NCI-H345 (cell line): ENCODE measurements at regions not wholly inside any gene's neighbourhood (a gene's known extent, or its start where the extent isn't known, plus 50 kb on each side); places are given as distances from the start of the nearest gene placed in this dataset.

ENCODE experiments used
- DNase-seq: peaks from one replicate; lab custom pipeline; 2025; lab: John Stamatoyannopoulos, UW

DNA sequence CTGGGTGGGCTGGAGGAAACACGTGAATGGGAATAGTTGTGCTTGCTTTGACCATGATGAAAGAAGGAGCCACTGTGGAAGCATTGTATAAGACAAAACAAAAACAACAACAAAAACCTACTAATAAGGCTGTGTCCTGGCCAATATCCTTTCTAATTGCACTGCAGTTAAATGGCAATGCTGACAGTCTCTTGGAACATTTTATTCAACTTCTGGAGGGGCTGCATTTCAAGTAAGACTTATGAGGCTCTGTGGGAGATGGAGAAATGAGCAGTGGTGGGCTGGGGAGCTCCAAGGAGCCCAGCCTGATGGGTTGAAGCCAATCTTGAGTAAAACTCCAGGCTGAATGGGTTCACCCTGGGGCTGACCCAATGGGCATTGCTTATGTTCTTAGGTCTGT lies 99.8 kb upstream of the ROPN1 start:
- DNase-seq: no peak

GRCh38 chr3:124092811-124093210 lies 100.9 kb upstream of the ROPN1 start:
- no peak for DNase-seq

DNA sequence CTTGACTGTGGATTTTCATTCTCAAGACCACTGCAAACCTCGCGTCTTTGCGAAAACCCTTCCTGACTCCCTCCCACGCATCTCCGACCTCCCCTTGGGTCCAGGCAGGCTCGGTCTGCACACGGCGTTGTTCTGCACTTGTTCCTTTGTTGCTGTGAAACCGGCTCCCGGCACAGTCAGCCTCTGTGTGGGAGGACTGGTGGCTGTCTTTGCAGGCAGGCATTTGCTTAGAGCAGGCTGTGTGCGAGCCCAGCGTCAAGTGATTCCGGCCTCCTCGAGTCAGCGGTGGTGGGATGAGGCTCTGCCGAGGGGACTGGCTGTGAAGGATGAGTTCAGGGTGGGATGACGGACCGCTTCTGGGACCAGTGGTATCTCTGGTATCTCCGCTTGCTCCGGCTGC lies 102.6 kb upstream of the ROPN1 start:
- no peak for DNase-seq

- peak; percentile 43 for DNase-seq
These were observed 105.6 kb upstream of the ROPN1 start for GRCh38 chr3:124097362-124098131.

- DNase-seq: no peak
These were observed 109.7 kb upstream of the ROPN1 start for GRCh38 chr3:124101643-124102042.

DNA sequence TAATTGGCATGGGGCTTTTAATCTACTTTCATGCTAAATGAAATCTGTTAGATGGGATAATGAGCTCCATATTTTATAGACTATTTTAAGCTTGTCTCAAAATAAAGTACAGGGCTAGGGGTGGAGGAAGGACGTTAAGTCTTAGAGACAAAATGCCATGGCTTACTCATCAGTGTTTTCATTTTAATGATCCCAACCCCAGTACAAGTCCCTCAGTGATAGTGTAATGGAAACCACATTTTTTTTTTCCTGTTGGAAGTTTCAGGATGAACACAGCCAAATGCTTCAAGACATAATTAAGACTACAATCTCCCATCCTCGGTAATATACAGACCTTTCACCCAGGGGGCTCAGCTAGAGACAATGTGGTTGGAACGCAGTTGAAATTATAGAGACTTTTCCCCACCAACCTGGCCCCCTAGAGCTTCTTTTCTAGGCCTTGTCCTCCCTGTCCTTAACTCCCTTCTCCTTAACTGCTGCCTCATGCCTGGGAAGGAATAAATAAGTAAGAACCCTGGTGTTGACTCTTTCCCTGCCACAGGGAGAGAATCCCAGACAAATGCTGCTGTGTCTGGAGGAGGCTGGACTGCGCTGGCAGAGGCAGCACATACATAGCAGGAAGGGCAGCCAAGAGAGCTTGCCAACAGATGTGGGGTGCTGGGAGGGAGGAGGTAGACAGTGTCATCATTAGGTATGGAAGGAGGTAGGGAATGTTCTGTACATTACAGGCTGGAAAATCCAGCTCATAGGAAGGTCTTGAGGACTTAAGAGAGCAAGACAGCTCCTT lies 115.4 kb upstream of the ROPN1 start:
- no peak for DNase-seq

GRCh38 chr3:124108446-124108845 lies 116.5 kb upstream of the ROPN1 start:
- no peak for DNase-seq

DNA sequence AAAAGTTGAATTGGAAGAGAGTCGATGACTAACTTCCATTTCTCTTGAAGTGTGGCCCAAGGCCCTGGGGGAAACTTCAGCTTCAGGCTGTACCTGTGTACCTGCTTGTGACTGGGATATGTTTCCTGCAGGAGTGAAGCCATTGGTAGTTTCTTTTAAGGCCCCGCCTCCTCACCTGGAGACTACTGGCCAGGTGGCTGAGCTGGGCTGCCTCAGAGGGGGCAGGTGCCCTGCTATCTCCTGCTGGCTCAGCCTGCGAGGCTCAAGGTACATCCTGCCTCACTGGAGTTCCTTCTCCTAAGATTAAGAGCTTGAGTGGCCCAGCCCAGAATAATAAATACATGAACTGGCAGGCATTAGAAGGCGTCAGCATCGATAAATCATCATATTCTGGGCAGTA lies 121.6 kb upstream of the ROPN1 start:
- DNase-seq: no peak

DNA sequence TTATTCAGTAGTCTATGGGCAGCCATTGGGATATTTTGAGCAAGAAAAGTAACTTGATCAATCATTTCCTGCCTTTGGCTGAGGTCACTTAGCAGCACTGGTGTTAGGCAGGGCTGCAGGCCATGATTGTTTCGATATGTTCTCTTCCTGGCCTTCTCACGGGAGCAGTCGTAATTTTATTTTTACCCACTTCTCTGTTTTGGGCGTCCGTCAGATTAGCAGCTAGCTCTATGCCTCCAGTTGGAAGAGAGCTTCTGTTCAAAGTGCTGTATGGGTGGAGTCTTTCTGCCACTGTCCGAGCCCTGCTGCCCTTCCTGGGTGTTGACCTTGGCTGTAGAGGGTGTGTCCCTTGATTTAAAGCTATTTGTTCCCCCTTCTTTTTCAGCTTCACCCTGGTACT lies 123.4 kb upstream of the ROPN1 start:
- no peak for DNase-seq

GRCh38 chr3:124115956-124116355 lies 124.0 kb upstream of the ROPN1 start:
- DNase-seq: no peak

- DNase-seq: no peak
These were observed 125.0 kb upstream of the ROPN1 start for GRCh38 chr3:124116906-124117305.

DNA sequence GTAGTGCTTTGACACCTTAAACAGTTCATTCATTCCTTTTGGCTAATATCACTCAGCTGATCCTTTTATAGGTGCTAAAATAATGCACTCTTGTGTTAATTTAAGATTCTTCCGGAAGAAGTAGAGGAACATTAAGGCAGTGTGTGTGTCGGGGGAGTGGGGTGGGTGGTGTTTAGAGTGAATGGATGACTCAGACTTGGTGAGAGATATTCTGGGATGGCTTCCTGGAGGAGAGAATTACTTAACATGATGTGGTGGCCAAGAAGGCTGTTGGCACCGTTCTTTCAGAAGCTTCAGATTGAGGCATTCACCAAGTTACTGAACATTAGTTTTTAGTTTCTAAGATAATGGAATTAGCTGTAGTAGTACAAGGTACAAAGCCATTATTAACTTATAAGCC lies 125.6 kb upstream of the ROPN1 start:
- no peak for DNase-seq

GRCh38 chr3:124118397-124118796 lies 126.5 kb upstream of the ROPN1 start:
- DNase-seq: no peak

GRCh38 chr3:124119056-124119716 lies 127.3 kb upstream of the ROPN1 start:
- DNase-seq: no peak

DNA sequence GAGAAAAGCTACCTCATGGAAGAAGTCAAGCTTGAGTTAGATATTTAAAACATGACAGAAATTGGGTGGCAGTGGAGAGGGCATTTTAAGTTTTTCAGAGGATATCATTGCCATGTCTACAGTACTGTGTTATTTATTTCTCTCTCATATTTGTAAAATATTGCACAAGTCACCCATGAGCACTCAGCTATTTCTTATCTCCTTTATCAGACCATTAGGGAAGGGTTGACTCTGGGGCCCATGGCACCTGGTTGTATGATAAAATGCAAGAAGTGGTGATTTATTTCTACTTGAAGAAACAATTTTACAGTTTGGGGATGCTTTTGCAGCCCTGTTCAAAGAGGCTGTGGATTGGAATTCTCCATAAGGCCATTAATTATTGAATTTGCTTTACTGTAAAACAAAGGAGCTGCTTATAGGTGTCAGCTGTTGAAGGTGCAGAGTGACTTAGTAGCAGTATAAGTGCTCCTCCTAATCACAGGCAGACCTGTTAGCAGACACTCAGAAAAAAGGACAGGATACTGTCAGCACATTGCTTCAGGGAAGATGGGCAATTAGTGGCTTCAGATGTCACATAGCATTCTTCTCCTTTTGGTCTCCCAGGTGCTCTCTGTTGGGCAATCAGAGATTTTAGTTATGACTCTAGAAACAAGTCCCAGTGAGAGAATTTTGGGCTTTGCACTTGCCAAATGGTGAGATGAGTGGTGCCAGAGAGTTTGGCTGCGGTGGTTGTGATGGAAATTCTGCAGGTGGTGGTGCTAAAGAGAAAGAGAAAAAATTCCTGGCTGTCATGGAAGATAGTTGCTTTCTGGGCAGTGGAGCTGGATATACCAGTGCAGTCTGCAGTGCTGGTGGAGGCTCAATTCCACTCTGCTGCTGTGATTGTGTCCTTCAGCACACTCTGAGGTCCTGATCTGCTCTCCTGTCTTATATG lies 129.7 kb upstream of the ROPN1 start:
- no peak for DNase-seq

- no peak for DNase-seq
These were observed 133.4 kb upstream of the ROPN1 start for GRCh38 chr3:124125315-124125714.

GRCh38 chr3:124126436-124127023 lies 134.6 kb upstream of the ROPN1 start:
- peak; percentile 32 for DNase-seq

GRCh38 chr3:124131158-124131557 lies 139.2 kb upstream of the ROPN1 start:
- no peak for DNase-seq

- DNase-seq: no peak
These were observed 139.7 kb upstream of the ROPN1 start for GRCh38 chr3:124131580-124131979.

- DNase-seq: no peak
These were observed 140.9 kb upstream of the ROPN1 start for GRCh38 chr3:124132813-124133212.

- DNase-seq: no peak
These were observed 141.5 kb upstream of the ROPN1 start for GRCh38 chr3:124133366-124133940.
